Ishikawa (cell line): ENCODE measurements at regions not wholly inside any gene's neighbourhood (a gene's known extent, or its start where the extent isn't known, plus 50 kb on each side); places are given as distances from the start of the nearest gene placed in this dataset.

ENCODE experiments used
- CEBPB ChIP-seq: IDR thresholded peaks from 2 replicates; pipeline ENCODE4 v1.6.1; 2012
- EP300 ChIP-seq: IDR thresholded peaks from 2 replicates; pipeline ENCODE4 v1.6.1; 2012; ENCODE audit warnings: borderline replicate concordance
- FOXM1 ChIP-seq: IDR thresholded peaks from 2 replicates; pipeline ENCODE4 v1.6.1; 2012; ENCODE audit warnings: low read depth, borderline replicate concordance
- MAX ChIP-seq: IDR thresholded peaks from 2 replicates; pipeline ENCODE4 v1.6.1; 2012
- NFIC ChIP-seq: IDR thresholded peaks from 2 replicates; pipeline ENCODE4 v1.6.1; 2012
- RAD21 ChIP-seq: IDR thresholded peaks from 2 replicates; pipeline ENCODE4 v1.6.1; 2012; ENCODE audit warnings: low read depth
- REST ChIP-seq: IDR thresholded peaks from 2 replicates; pipeline ENCODE4 v1.6.1; 2012; ENCODE audit warnings: low read depth, mild to moderate bottlenecking
- TCF12 ChIP-seq: IDR thresholded peaks from 2 replicates; pipeline ENCODE4 v1.6.1; 2012; ENCODE audit warnings: low read depth
- USF1 ChIP-seq: IDR thresholded peaks from 2 replicates; pipeline ENCODE4 v1.6.1; 2012
- YY1 ChIP-seq: IDR thresholded peaks from 2 replicates; pipeline ENCODE4 v1.6.1; 2012; ENCODE audit warnings: low read depth
- ZBTB7A ChIP-seq: IDR thresholded peaks from 2 replicates; pipeline ENCODE4 v1.6.1; 2012; ENCODE audit warnings: low read depth

GRCh38 chr6:8231956-8232355 lies 129.6 kb upstream of the EEF1E1 start:
- TF ChIP-seq USF1 (no peak), FOXM1 (no peak), ZBTB7A (no peak), REST (no peak), EP300 (no peak), YY1 (no peak), RAD21 (no peak), NFIC (no peak), CEBPB (no peak), MAX (no peak), TCF12 (no peak)
